Effector memory CD4-positive, alpha-beta T cell (primary cell): ENCODE measurements at regions not wholly inside any gene's neighbourhood (a gene's known extent, or its start where the extent isn't known, plus 50 kb on each side); places are given as distances from the start of the nearest gene placed in this dataset.
"Not testable (repeated sequence)": the region's sequence is repeated elsewhere in the genome, so short reads cannot be mapped to it uniquely, and the experiment has no call there.

Source experiments
- DNase-seq, 3 donors: peaks; one replicate each; pipeline ENCODE4 v3.0.0-alpha.2; 2020
- H3K27ac ChIP-seq: 2 replicates; pipeline ENCODE4 v1.7.0; 2013; ENCODE audit warnings: mild to moderate bottlenecking, low read length, moderate library complexity; ENCODE audit not compliant: insufficient read depth, poor library complexity, severe bottlenecking
- H3K27me3 ChIP-seq: replicated peaks from 2 replicates; pipeline ENCODE4 v1.7.0; 2013; ENCODE audit warnings: mild to moderate bottlenecking, low read length; ENCODE audit not compliant: insufficient read depth, control insufficient read depth, poor library complexity, severe bottlenecking
- H3K36me3 ChIP-seq: 2 replicates; pipeline ENCODE4 v1.7.0; 2013; ENCODE audit warnings: mild to moderate bottlenecking, low read length, moderate library complexity; ENCODE audit not compliant: control insufficient read depth, insufficient read depth
- H3K4me1 ChIP-seq: 2 replicates; pipeline ENCODE4 v1.7.0; 2013; ENCODE audit warnings: low read length, mild to moderate bottlenecking; ENCODE audit not compliant: control insufficient read depth, insufficient read depth, poor library complexity, severe bottlenecking
- H3K4me3 ChIP-seq: 2 replicates; pipeline ENCODE4 v1.7.0; 2013; ENCODE audit warnings: low read length, low read depth, mild to moderate bottlenecking; ENCODE audit not compliant: insufficient read depth, poor library complexity, severe bottlenecking
- H3K9me3 ChIP-seq: 2 replicates; pipeline ENCODE4 v1.7.0; 2013; ENCODE audit warnings: mild to moderate bottlenecking, low read length, moderate library complexity; ENCODE audit not compliant: control insufficient read depth

DNA sequence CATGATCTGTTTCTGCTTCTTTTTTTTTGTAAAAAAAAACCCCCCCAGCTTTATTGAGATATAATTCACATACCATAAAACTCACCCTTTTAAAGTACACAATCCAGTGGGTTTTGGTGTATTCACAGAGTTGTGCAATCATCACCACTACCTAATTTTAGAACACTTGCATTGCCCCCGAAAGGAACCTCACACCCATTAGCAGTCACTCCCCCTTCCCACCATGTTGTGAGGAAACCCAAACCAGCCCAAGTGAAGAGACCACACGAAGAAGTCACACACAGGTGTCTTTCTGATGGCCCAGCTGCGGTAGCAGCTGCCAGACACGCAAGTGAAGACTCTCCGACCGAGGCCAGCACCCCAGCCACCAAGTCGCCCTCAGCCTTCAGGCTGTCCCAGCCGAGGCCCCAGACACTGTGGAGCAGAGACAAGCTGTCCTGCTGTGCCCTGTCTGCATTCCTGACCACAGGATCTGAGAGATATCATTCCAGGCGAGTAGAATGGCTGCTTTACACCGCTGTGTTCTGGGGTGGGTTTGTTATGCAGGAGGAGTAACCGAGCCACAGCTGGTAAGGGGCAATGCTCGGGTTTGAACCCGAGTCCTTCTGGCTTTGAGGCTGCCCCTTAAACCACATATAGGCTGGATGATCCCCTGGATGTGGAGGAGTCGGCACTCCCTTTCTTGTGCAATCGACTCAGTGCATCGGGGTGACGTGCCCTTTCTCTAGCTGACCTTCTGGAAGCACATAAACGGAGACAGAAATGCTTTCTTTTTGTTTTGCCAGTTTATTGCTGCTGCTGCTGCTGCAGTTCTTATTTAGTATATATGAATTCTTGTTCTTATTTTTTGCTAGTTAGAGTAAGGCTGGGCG is 59.1 kb upstream of the PTPN1 start:
- no peak for DNase-seq
- no peaks in the 10 kb centered on the region for H3K4me1 ChIP-seq
- H3K27me3 ChIP-seq: no peaks in the 10 kb centered on the region
- H3K36me3 ChIP-seq: no peaks in the 10 kb centered on the region
- H3K27ac ChIP-seq: no peak overlapping the region
- no peak overlapping the region for H3K4me3 ChIP-seq
- no peaks in the 10 kb centered on the region for H3K9me3 ChIP-seq

DNA sequence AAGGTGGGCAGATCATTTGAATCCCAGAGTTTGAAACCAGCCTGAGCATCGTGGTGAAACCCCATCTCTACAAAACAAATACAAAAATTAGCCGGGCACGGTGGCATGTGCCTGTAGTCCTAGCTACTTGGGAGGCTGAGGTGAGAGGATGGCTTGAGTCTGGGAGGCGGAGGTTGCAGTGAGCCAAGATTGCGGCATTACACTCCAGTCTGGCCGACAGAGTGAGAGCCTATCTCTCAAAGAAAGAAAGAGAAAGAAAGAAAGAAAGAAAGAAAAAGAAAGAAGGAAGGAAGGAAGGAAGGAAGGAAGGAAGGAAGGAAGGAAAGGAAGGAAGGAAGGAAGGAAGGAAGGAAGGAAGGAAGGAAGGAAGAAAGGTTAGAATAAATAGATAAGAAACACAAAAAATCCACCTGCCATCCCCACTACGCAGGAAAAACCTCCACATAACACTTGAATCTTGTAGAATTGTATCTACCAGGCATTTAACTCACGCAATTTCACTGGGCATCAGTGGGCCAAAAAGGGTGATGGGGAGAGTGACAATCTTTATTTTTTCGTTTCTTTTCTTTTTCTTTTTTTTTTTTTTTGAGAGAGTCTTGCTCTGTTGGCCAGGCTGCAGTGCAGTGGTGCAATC is 58.3 kb upstream of the PTPN1 start:
- H3K4me3 ChIP-seq, H3K27me3 ChIP-seq, DNase-seq, H3K27ac ChIP-seq, H3K4me1 ChIP-seq, H3K9me3 ChIP-seq, H3K36me3 ChIP-seq: not testable (repeated sequence)

GRCh38 chr20:50453533-50454244 is 56.5 kb upstream of the PTPN1 start:
- no peak overlapping the region for H3K4me3 ChIP-seq
- H3K4me1 ChIP-seq: no peaks in the 10 kb centered on the region
- H3K27ac ChIP-seq: no peak overlapping the region
- no peaks in the 10 kb centered on the region for H3K36me3 ChIP-seq
- no peaks in the 10 kb centered on the region for H3K27me3 ChIP-seq
- H3K9me3 ChIP-seq: no peaks in the 10 kb centered on the region
- no peak for DNase-seq

DNA sequence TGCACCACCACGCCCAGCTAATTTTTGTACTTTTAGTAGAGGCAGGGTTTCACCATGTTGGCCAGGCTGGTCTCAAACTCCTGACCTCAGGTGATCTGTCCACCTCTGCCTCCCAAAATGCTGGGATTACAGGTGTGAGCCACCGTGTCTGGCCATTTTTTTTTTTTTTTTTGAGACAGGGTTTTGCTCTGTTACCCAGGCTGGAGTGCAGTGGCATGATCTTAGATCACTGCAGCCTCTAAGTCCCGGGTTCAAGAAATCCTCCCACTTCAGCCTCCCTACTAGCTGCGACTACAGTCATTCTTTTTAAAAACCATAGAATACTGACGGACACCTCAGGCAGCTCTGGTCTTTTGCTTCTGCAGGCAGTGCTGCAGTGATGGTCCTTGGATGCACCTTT is 54.9 kb upstream of the PTPN1 start:
- not testable (repeated sequence) for H3K27ac ChIP-seq, DNase-seq, H3K9me3 ChIP-seq, H3K36me3 ChIP-seq, H3K27me3 ChIP-seq, H3K4me1 ChIP-seq, H3K4me3 ChIP-seq

GRCh38 chr20:50455656-50456451 is 54.3 kb upstream of the PTPN1 start:
- DNase-seq: no peak
- Histone ChIP-seq H3K27me3 (no peaks in the 10 kb centered on the region), H3K36me3 (no peaks in the 10 kb centered on the region), H3K4me3 (no peak overlapping the region), H3K27ac (no peak overlapping the region), H3K4me1 (peaks cover 4% of the 10 kb centered on the region), H3K9me3 (no peaks in the 10 kb centered on the region)

DNA sequence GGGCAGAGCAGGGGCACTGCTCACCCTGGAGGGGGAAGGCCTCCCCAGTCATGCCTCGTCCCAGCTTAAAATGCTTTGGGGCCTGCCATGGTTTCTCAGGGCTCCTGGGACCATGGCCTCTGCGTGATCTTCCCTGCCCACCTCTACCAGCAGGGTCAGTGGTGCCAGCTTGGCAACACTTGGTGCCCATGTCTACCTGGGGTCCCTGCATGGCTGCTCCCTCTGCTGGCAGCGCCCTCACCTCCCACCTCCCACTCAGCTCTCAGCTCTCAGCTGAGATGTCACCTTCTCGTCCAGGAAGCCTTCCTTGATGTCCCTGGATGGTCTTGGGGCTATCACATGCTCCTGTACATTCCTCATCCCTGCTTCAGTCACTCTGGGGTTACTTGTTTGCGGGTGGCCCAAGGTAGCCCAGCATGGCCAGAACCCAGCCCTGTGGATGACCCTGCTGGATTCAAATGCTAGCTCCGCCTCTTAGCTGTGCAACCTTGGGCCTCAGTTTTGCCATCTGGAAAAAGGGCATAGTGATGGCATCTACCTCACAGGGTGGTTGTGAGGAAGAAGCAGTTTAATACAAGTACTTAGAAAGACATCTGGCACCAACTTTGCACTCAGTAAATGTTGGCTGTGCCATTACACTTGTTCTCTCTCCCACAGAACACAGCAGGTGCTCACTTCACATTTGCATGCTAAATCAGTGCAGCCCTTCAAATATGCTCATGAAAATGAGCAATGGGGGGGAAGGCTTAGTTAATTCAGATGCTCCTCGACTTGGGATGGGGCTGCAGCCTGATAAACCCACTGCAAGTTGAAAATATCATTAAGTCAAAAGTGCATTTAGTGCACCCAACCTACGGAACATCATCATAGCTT is 53.5 kb upstream of the PTPN1 start:
- Histone ChIP-seq H3K4me3 (no peak overlapping the region), H3K36me3 (no peaks in the 10 kb centered on the region), H3K4me1 (peaks cover 4% of the 10 kb centered on the region), H3K27me3 (no peaks in the 10 kb centered on the region), H3K27ac (no peak overlapping the region), H3K9me3 (no peaks in the 10 kb centered on the region)
- DNase-seq: no peak

GRCh38 chr20:50459124-50459918 is 50.9 kb upstream of the PTPN1 start:
- Histone ChIP-seq H3K27ac (no peak overlapping the region), H3K9me3 (no peaks in the 10 kb centered on the region), H3K36me3 (no peaks in the 10 kb centered on the region), H3K27me3 (no peaks in the 10 kb centered on the region), H3K4me3 (no peak overlapping the region), H3K4me1 (peaks cover 7% of the 10 kb centered on the region)
- DNase-seq: no peak

DNA sequence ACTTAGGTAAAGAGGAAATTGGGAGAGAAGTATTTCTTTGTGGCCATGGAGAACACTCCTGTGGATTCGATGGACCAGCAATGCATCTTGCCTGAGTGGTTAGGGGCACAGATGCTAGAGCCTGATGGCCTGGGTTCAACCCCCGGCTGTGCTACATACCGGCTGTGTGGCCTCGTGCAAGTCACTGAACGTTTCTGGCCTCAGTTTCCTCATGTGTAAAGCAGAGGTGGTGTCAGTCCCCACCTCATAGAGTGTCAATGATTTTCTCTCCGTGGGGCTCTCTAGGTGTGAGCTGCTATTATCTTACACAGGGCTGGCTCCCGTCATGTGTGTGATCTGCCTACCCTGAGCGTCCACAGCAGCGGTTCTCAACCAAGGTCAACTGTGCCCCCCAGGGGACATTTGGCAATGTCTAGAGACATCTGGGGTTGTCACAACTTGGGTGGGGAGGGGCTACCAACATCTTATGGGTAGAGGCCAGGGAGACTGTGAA is 50.0 kb upstream of the PTPN1 start:
- peaks cover 9% of the 10 kb centered on the region for H3K4me1 ChIP-seq
- no peak overlapping the region for H3K4me3 ChIP-seq
- no peak overlapping the region for H3K27ac ChIP-seq
- no peaks in the 10 kb centered on the region for H3K36me3 ChIP-seq
- DNase-seq: no peak
- H3K9me3 ChIP-seq: no peaks in the 10 kb centered on the region
- no peaks in the 10 kb centered on the region for H3K27me3 ChIP-seq
